ENCODE measurements at regions not wholly inside any gene's neighbourhood (a gene's known extent, or its start where the extent isn't known, plus 50 kb on each side); places are given as distances from the start of the nearest gene placed in this dataset.

GRCh38 chr5:173557123-173557903, 59.1 kb downstream of the BOD1 start:
- DNase-seq = no peak

GRCh38 chr5:173556142-173557028, 60.1 kb downstream of the BOD1 start:
- DNase-seq = no peak

GRCh38 chr5:173554989-173555705, 61.3 kb downstream of the BOD1 start:
- DNase-seq = no peak

- no peak for DNase-seq
Measured at GRCh38 chr5:173554038-173554955, 62.2 kb downstream of the BOD1 start.

GRCh38 chr5:173550641-173551040, 65.8 kb downstream of the BOD1 start:
- DNase-seq = no peak

GRCh38 chr5:173549644-173550043, 66.8 kb downstream of the BOD1 start:
- DNase-seq = no peak

GRCh38 chr5:173547579-173547978, 68.9 kb downstream of the BOD1 start:
- DNase-seq = no peak

GRCh38 chr5:173542964-173543363, 73.5 kb downstream of the BOD1 start:
- no peak for DNase-seq

GRCh38 chr5:173542159-173542558, 74.3 kb downstream of the BOD1 start:
- no peak for DNase-seq

GRCh38 chr5:173538654-173539053, 77.8 kb downstream of the BOD1 start:
- no peak for DNase-seq

GRCh38 chr5:173538018-173538417, 78.4 kb downstream of the BOD1 start:
- no peak for DNase-seq

- DNase-seq = no peak
Measured at GRCh38 chr5:173537228-173537627, 79.2 kb downstream of the BOD1 start.

GRCh38 chr5:173535976-173536639, 80.3 kb downstream of the BOD1 start:
- DNase-seq = no peak

GRCh38 chr5:173535166-173535975, 81.1 kb downstream of the BOD1 start:
- DNase-seq = no peak

GRCh38 chr5:173534664-173535063, 81.8 kb downstream of the BOD1 start:
- no peak for DNase-seq

GRCh38 chr5:173534031-173534430, 82.4 kb downstream of the BOD1 start:
- no peak for DNase-seq

GRCh38 chr5:173532689-173533250, 83.7 kb downstream of the BOD1 start:
- DNase-seq = no peak

- no peak for DNase-seq
Measured at GRCh38 chr5:173531863-173532262, 84.6 kb downstream of the BOD1 start.

GRCh38 chr5:173530547-173530946, 85.9 kb downstream of the BOD1 start:
- no peak for DNase-seq

- no peak for DNase-seq
Measured at GRCh38 chr5:173529861-173530260, 86.6 kb downstream of the BOD1 start.
